ENCODE measurements at regions not wholly inside any gene's neighbourhood (a gene's known extent, or its start where the extent isn't known, plus 50 kb on each side); places are given as distances from the start of the nearest gene placed in this dataset.

DNA sequence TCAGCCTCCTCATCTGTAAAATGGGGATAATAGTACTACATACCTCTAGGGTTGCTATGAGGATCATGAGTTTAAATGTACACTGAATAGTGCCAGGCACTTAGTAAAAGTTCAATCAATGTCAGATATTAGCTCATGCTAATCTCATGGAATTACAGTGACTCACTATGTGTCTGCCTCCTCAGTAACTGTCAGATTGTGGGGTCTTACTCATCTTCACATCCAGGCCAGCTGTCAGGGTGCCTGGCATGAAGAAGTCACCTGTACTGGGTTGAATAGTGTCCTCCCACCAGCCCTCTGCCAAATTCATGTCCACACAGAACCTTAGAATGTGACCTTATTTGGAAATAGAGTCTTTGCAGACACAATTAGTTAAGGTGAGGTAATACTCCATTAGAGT, 54.3 kb upstream of the STIM2 start:
- peak; percentile 36 for DNase-seq (ENCODE audit: low spot score)

GRCh38 chr4:26807330-26807729, 53.3 kb upstream of the STIM2 start:
- no peak for DNase-seq (ENCODE audit: low spot score)

DNA sequence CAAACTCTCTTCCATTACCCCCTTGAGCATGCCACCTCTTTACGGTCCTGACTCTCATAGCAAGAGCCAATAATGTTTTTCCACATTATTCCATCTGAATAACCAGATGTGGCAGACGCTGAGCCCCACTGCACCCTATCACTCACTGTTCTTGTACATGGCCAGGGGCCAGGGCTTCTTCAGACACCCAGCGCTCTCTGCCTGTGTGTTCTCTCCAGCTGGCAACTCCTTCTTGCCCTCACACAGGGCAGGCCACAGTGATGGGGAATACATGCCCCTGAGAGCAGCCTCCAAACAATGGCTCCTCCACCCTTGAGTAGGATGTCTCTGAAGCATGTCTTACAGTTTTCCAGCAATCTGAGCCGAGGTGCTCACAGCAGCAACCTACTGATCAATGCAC, 50.8 kb upstream of the STIM2 start:
- DNase-seq (ENCODE audit: low spot score) = no peak

Measured in RKO (cell line).